ENCODE measurements at regions not wholly inside any gene's neighbourhood (a gene's known extent, or its start where the extent isn't known, plus 50 kb on each side); places are given as distances from the start of the nearest gene placed in this dataset.

DNA sequence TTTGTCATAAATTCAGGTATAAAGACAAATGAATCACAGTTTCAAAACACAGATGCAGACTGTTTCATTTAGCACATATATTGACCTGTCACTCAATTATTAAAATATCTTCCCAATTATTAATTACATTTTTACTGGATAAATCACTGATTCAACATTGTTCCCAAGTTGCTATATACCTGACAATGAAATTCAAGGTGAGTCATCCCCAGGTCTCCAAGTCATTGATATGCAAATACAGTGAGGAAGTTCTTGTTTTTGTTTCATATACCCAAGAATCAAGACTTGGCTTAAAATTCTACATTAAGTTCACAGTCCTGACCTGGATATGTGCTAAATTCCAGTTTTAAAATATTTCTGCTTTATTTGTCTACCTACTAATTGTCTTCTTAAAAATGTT lies 599.3 kb upstream of the PSMD7 start:
- TF ChIP-seq NFYB (CRISPR knock-in tag; IDR thresholded peaks at IDR 0.05) (no peak), POLR2A (IDR thresholded peaks at IDR 0.05; ENCODE audit: insufficient read depth in 1 of 2, low read depth in 2 of 2, low read length in 2 of 2) (no peak), CAMTA2 (CRISPR knock-in tag; IDR thresholded peaks at IDR 0.05; ENCODE audit: borderline replicate concordance) (no peak), ELK4 (CRISPR knock-in tag; IDR thresholded peaks at IDR 0.05; ENCODE audit: borderline replicate concordance) (no peak)
- TF ChIP-seq, protein P1, sequence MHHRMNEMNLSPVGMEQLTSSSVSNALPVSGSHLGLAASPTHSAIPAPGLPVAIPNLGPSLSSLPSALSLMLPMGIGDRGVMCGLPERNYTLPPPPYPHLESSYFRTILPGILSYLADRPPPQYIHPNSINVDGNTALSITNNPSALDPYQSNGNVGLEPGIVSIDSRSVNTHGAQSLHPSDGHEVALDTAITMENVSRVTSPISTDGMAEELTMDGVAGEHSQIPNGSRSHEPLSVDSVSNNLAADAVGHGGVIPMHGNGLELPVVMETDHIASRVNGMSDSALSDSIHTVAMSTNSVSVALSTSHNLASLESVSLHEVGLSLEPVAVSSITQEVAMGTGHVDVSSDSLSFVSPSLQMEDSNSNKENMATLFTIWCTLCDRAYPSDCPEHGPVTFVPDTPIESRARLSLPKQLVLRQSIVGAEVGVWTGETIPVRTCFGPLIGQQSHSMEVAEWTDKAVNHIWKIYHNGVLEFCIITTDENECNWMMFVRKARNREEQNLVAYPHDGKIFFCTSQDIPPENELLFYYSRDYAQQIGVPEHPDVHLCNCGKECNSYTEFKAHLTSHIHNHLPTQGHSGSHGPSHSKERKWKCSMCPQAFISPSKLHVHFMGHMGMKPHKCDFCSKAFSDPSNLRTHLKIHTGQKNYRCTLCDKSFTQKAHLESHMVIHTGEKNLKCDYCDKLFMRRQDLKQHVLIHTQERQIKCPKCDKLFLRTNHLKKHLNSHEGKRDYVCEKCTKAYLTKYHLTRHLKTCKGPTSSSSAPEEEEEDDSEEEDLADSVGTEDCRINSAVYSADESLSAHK (CRISPR knock-in tag; IDR thresholded peaks at IDR 0.05; ENCODE audit: borderline replicate concordance), result no peak

Data from HepG2 (cell line).